Kidney (tissue), 13 donors: ENCODE measurements at regions not wholly inside any gene's neighbourhood (a gene's known extent, or its start where the extent isn't known, plus 50 kb on each side); places are given as distances from the start of the nearest gene placed in this dataset.

ENCODE experiments used
- DNase-seq, 5 donors: peaks; one replicate each; pipeline ENCODE4 v3.0.0-alpha.2; 2013 to 2020
- FAIRE-seq: peaks from 2 replicates; lab custom pipeline; 2012; peaks lifted over from hg19 to GRCh38; lab: Jason Lieb, UNC
- H3K27ac ChIP-seq, 2 donors: one replicate each; pipeline ENCODE4 v1.7.0; 2013; ENCODE audit warnings: low read depth in 2 of 2, low read length in 2 of 2, inconsistent platforms in 1 of 2
- H3K27me3 ChIP-seq: one replicate; pipeline ENCODE4 v1.7.1; 2013; ENCODE audit warnings: low read length, inconsistent platforms; ENCODE audit not compliant: control insufficient read depth, insufficient read depth
- H3K36me3 ChIP-seq, 3 donors: one replicate each; pipeline versions ENCODE4 v1.7.0 to v1.7.1; 2013; ENCODE audit warnings: low read length in 3 of 3, control low read depth in 1 of 3, inconsistent platforms in 1 of 3; ENCODE audit not compliant: insufficient read depth in 3 of 3, control insufficient read depth in 2 of 3
- H3K4me1 ChIP-seq, 3 donors: one replicate each; pipeline versions ENCODE4 v1.7.0 to v1.7.1; 2013; ENCODE audit warnings: low read length in 3 of 3, inconsistent platforms in 1 of 3, low read depth in 1 of 3; ENCODE audit not compliant: control insufficient read depth in 2 of 3, insufficient read depth in 2 of 3
- H3K4me3 ChIP-seq, 3 donors: one replicate each; pipeline versions ENCODE4 v1.7.0 to v1.8.1; 2013; ENCODE audit warnings: low read length in 3 of 3, control low read depth in 1 of 3, inconsistent platforms in 1 of 3
- H3K9ac ChIP-seq, 3 donors: one replicate each; pipeline versions ENCODE4 v1.7.0 to v1.7.1; 2013; ENCODE audit warnings: low read length in 3 of 3, control low read depth in 1 of 3, inconsistent platforms in 1 of 3
- H3K9me3 ChIP-seq, 3 donors: one replicate each; pipeline versions ENCODE4 v1.7.0 to v1.7.1; 2013; ENCODE audit warnings: low read length in 3 of 3, control low read depth in 1 of 3, inconsistent platforms in 1 of 3; ENCODE audit not compliant: control insufficient read depth in 2 of 3, insufficient read depth in 1 of 3
- CTCF ChIP-seq: IDR thresholded peaks from 3 replicates; pipeline ENCODE4 v1.5.1; 2012; ENCODE audit warnings: mild to moderate bottlenecking, moderate library complexity, borderline replicate concordance; ENCODE audit not compliant: insufficient read depth; ENCODE audit errors: extremely low read depth
- intact Hi-C: fragments of 100-400 bp; cut with DNase I; formaldehyde crosslinking; loops from one replicate; pipeline ENCODE4 v1.11.1; 2022
- donor health status: control.
- donor health status: control.
- donor health status: control.
- donor health status: control.
- donor health status: control.
- donor health status: DM: yes; HTN: yes; CAD: no.
- donor health status: Normal renal cell carcinoma (clear cell type).

DNA sequence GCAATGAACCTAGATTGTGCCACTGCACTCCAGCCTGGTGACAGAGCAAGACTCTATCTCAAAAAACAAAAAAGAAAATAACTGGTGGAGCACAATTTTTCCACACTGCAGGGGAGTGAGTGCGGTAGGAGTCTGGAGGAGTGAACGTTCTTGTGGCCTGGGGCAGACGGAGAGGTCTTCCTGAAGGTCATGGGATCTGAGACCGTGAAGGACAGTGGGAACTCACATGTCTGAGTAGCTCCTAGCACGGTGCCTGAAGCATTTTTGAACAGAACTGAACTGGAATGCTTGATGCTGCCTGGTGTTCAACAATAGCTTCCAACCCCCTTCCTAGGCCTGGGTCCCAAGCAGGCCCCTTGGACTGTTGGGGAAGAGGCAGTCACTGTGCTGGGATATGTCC is 84.3 kb upstream of the PODXL start:
- Histone ChIP-seq H3K4me1 (no peaks in the 10 kb centered on the region), H3K27ac (no peak overlapping the region), H3K9me3 (no peaks in the 10 kb centered on the region), H3K36me3 (no peaks in the 10 kb centered on the region), H3K4me3 (no peak overlapping the region), H3K27me3 (no peaks in the 10 kb centered on the region), H3K9ac (no peak overlapping the region)
- TF ChIP-seq CTCF, result no peak
- intact Hi-C loops, result no loop called here
- DNase-seq (no peak), FAIRE-seq (no peak)

GRCh38 chr7:131638641-131639430 is 82.4 kb upstream of the PODXL start:
- TF ChIP-seq CTCF, result no peak
- Histone ChIP-seq H3K36me3 (no peaks in the 10 kb centered on the region), H3K4me3 (no peak overlapping the region), H3K4me1 (no peaks in the 10 kb centered on the region), H3K9me3 (no peaks in the 10 kb centered on the region), H3K27ac (no peak overlapping the region), H3K9ac (no peak overlapping the region), H3K27me3 (no peaks in the 10 kb centered on the region)
- DNase-seq (no peak), FAIRE-seq (no peak)
- intact Hi-C loops, result no loop called here

DNA sequence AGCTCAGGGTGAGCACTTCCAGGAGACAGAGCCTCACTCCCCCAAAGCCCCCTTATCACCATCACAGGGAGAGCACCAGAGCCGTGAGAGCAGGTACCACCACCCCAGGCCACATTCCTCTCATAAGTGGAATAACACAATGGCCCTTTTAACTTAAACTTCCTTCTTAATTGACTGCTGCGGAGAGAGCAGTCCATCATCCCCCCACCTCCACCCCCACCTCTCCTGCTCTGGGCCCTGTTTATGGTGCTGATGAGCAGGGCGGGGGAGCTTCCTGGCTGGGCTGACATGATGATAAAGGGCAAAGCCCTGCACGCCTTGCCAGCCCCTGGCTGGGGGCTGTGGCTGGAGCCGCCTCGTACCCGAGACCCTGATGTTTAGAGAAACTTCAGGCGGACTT is 81.4 kb upstream of the PODXL start:
- H3K9ac ChIP-seq, result no peak overlapping the region
- DNase-seq, result peak in 3 of 5 donors; percentile 37 to 63 (median 45)
- no peak for TF ChIP-seq CTCF
- H3K9me3 ChIP-seq, result no peaks in the 10 kb centered on the region
- FAIRE-seq, result no peak
- H3K4me1 ChIP-seq, result peaks cover 0 to 2% (median 0%) of the 10 kb centered on the region in 3 donors
- no peaks in the 10 kb centered on the region for H3K36me3 ChIP-seq
- H3K27ac ChIP-seq, result no peak overlapping the region
- no peak overlapping the region for H3K4me3 ChIP-seq
- intact Hi-C loops, result no loop called here
- no peaks in the 10 kb centered on the region for H3K27me3 ChIP-seq
